Keratinocyte (primary cell): ENCODE measurements at regions not wholly inside any gene's neighbourhood (a gene's known extent, or its start where the extent isn't known, plus 50 kb on each side); places are given as distances from the start of the nearest gene placed in this dataset.

Source experiments
- DNase-seq: peaks from one replicate; pipeline ENCODE4 v3.0.0-alpha.2; 2011; ENCODE audit warnings: low read depth, missing footprints, low spot score
- FAIRE-seq: peaks from 2 replicates; lab custom pipeline; 2011; peaks lifted over from hg19 to GRCh38; lab: Jason Lieb, UNC
- H2AFZ ChIP-seq: 2 replicates; pipeline ENCODE4 v1.6.0; 2012; ENCODE audit warnings: low read length, control low read depth, inconsistent platforms; ENCODE audit not compliant: control insufficient read depth
- H3K27ac ChIP-seq: 2 replicates; pipeline ENCODE4 v1.5.1; 2011; ENCODE audit warnings: low read length; ENCODE audit not compliant: control insufficient read depth, insufficient read depth
- H3K27me3 ChIP-seq: 3 replicates; pipeline ENCODE4 v1.6.0; 2011; ENCODE audit warnings: low read length; ENCODE audit not compliant: control insufficient read depth, insufficient read depth; ENCODE audit errors: extremely low read depth
- H3K36me3 ChIP-seq, 2 experiments: 2 replicates in 1 of 2; 3 replicates in 1 of 2; pipeline ENCODE4 v1.5.1; 2011; ENCODE audit warnings: low read length in 2 of 2, mild to moderate bottlenecking in 1 of 2; ENCODE audit not compliant: control insufficient read depth in 2 of 2, insufficient read depth in 2 of 2; ENCODE audit errors: extremely low read depth in 1 of 2
- H3K4me1 ChIP-seq: 3 replicates; pipeline ENCODE4 v1.5.1; 2011; ENCODE audit warnings: low read length; ENCODE audit not compliant: control insufficient read depth, insufficient read depth; ENCODE audit errors: extremely low read depth
- H3K4me2 ChIP-seq: 3 replicates; pipeline ENCODE4 v1.6.0; 2011; ENCODE audit warnings: low read depth, low read length; ENCODE audit not compliant: control insufficient read depth, insufficient read depth; ENCODE audit errors: extremely low read depth
- H3K4me3 ChIP-seq, 3 experiments: fragments of 200-600 bp in 1 of 3; sonication (generic) in 1 of 3; 2 replicates in 2 of 3; 3 replicates in 1 of 3; pipeline ENCODE4 v1.5.1; 2011 to 2016; ENCODE audit warnings: low read length in 3 of 3, mild to moderate bottlenecking in 3 of 3, control low read depth in 2 of 3, inconsistent platforms in 1 of 3, low read depth in 1 of 3, mixed read lengths in 1 of 3, mixed run types in 1 of 3, moderate library complexity in 1 of 3; ENCODE audit not compliant: control insufficient read depth in 2 of 3, insufficient read depth in 2 of 3; ENCODE audit errors: extremely low read depth in 1 of 3
- H3K79me2 ChIP-seq: 2 replicates; pipeline ENCODE4 v1.6.0; 2012; ENCODE audit warnings: low read length; ENCODE audit not compliant: control insufficient read depth, insufficient read depth
- H3K9ac ChIP-seq: 3 replicates; pipeline ENCODE4 v1.6.0; 2011; ENCODE audit warnings: low read length; ENCODE audit not compliant: control insufficient read depth, insufficient read depth; ENCODE audit errors: extremely low read depth
- H3K9me1 ChIP-seq: 3 replicates; pipeline ENCODE4 v1.6.0; 2011; ENCODE audit warnings: low read length; ENCODE audit not compliant: control insufficient read depth, insufficient read depth; ENCODE audit errors: extremely low read depth
- H3K9me3 ChIP-seq: 2 replicates; pipeline ENCODE4 v1.5.1; 2012; ENCODE audit warnings: low read depth, low read length; ENCODE audit not compliant: control insufficient read depth
- H4K20me1 ChIP-seq: 3 replicates; pipeline ENCODE4 v1.6.0; 2011; ENCODE audit warnings: low read length; ENCODE audit not compliant: control insufficient read depth, insufficient read depth; ENCODE audit errors: extremely low read depth
- CTCF ChIP-seq, 3 experiments: IDR thresholded peaks in 1 of 3; conservative IDR thresholded peaks in 1 of 3; optimal IDR thresholded peaks in 1 of 3; 2 replicates in 2 of 3; 3 replicates in 1 of 3; pipeline versions ENCODE3 to v1.5.1; 2011; ENCODE audit warnings: low read length in 3 of 3, mild to moderate bottlenecking in 3 of 3, moderate library complexity in 2 of 3, control low read depth in 1 of 3, inconsistent platforms in 1 of 3; ENCODE audit not compliant: insufficient read depth in 2 of 3; ENCODE audit errors: extremely low read depth in 1 of 3
- EZH2 ChIP-seq: IDR thresholded peaks from one replicate; pipeline ENCODE4 v1.6.1; 2012; ENCODE audit warnings: inconsistent platforms, mild to moderate bottlenecking, low read length, moderate library complexity
- dilution Hi-C: fragments of 300-500 bp; cut with MboI; formaldehyde crosslinking; loops from one replicate; pipeline ENCODE4 v1.7.0; 2020; ENCODE audit warnings: low sequenced_read_pairs; ENCODE audit not compliant: extremely low pct_ligation_motif_present

- DNase-seq, result no peak
- no peak for FAIRE-seq
- Histone ChIP-seq H3K4me3 (no peak overlapping the region), H3K36me3 (no peaks in the 10 kb centered on the region), H3K9ac (no peak overlapping the region), H3K4me2 (no peak overlapping the region), H2AFZ (no peak overlapping the region), H4K20me1 (no peaks in the 10 kb centered on the region), H3K4me1 (no peaks in the 10 kb centered on the region), H3K27ac (no peak overlapping the region), H3K9me1 (no peaks in the 10 kb centered on the region), H3K27me3 (peaks cover 6% of the 10 kb centered on the region), H3K79me2 (no peaks in the 10 kb centered on the region), H3K9me3 (no peaks in the 10 kb centered on the region)
- no peak for TF ChIP-seq CTCF (optimal IDR thresholded peaks at IDR 0.05 in 1 of 3, IDR thresholded peaks at IDR 0.05 in 1 of 3, conservative IDR thresholded peaks at IDR 0.05 in 1 of 3; ENCODE audit: extremely low read depth in 1 of 3, insufficient read depth in 2 of 3, low read length in 3 of 3)
- TF ChIP-seq EZH2, result no peak
- dilution Hi-C loops, result no loop called here
Observed at GRCh38 chr4:84413976-84414375, 85.1 kb downstream of the NKX6-1 start.

GRCh38 chr4:84413480-84413879, 85.6 kb downstream of the NKX6-1 start:
- H3K79me2 ChIP-seq, result no peaks in the 10 kb centered on the region
- H3K4me1 ChIP-seq, result no peaks in the 10 kb centered on the region
- TF ChIP-seq EZH2 (no peak), CTCF (optimal IDR thresholded peaks at IDR 0.05 in 1 of 3, IDR thresholded peaks at IDR 0.05 in 1 of 3, conservative IDR thresholded peaks at IDR 0.05 in 1 of 3; ENCODE audit: extremely low read depth in 1 of 3, insufficient read depth in 2 of 3, low read length in 3 of 3) (no peak)
- no peaks in the 10 kb centered on the region for H4K20me1 ChIP-seq
- H3K9me3 ChIP-seq, result no peaks in the 10 kb centered on the region
- dilution Hi-C loops, result no loop called here
- no peak overlapping the region for H3K4me2 ChIP-seq
- H3K9ac ChIP-seq, result no peak overlapping the region
- no peak overlapping the region for H3K4me3 ChIP-seq
- DNase-seq (no peak), FAIRE-seq (no peak)
- H3K9me1 ChIP-seq, result no peaks in the 10 kb centered on the region
- peaks cover 6% of the 10 kb centered on the region for H3K27me3 ChIP-seq
- no peak overlapping the region for H2AFZ ChIP-seq
- H3K27ac ChIP-seq, result no peak overlapping the region
- no peaks in the 10 kb centered on the region for H3K36me3 ChIP-seq
